T47D (cell line): ENCODE measurements at regions not wholly inside any gene's neighbourhood (a gene's known extent, or its start where the extent isn't known, plus 50 kb on each side); places are given as distances from the start of the nearest gene placed in this dataset.
"Not testable (repeated sequence)": the region's sequence is repeated elsewhere in the genome, so short reads cannot be mapped to it uniquely, and the experiment has no call there.

Experiments used
- DNase-seq, 2 experiments: peaks; one replicate each; pipeline versions ENCODE4 v3.0.0 to v3.0.0-alpha.2; 2011 to 2012; ENCODE audit warnings: low read depth in 1 of 2, low spot score in 1 of 2
- JUND ChIP-seq: IDR thresholded peaks from 2 replicates; pipeline ENCODE4 v1.6.1; 2012; ENCODE audit warnings: low read depth
- in situ Hi-C: cut with HindIII; loops from 2 replicates; pipeline ENCODE4 v1.10.0; 2016; ENCODE audit warnings: low sequenced_read_pairs, low pct_unique_long_range_greater_than_20kb

DNA sequence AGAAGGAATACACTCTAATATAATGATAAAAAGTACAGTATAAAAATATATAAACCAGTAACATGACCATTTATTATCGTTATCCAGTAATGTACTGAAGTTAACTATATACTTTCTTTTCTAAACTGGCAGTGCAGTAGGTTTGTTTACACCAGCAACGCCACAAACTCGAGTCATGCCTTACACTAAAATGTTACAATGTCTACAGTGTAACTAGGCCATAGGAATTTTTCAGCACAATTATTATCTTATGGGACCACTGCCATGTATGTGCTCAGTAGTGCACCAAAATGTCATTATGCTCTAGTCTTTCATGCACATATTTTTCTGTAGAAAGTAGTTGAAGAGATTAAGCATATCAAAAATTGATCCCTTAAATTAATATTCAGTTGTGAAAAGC is 609.8 kb upstream of the BCHE start:
- in situ Hi-C loops = no loop called here
- peak; percentile 17 to 75 for DNase-seq
- no peak for TF ChIP-seq JUND

DNA sequence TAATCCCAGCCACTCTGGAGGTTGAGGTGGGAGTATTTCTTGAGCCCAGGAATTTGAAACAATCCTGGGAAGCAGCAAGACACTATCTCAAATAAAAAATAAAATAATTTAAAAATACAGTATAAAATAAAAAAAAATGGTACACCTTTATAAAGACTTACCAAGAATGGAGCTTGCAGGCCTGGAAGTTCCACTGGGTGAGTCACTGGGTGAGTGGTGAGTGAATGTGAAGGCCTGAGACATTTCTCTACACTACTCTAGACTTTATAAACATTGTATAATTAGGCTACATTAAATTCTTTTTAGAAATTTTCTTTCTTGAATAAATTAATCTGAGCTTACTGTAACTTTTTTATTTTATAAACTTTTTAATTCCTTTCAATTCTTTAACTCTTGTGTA is 609.1 kb upstream of the BCHE start:
- no peak for TF ChIP-seq JUND
- no peak for DNase-seq
- in situ Hi-C loops = no loop called here

GRCh38 chr3:166445865-166446264 is 608.6 kb upstream of the BCHE start:
- DNase-seq = no peak
- in situ Hi-C loops = no loop called here
- TF ChIP-seq JUND = no peak

GRCh38 chr3:166444756-166445155 is 607.5 kb upstream of the BCHE start:
- DNase-seq = peak in 1 of 2 experiments; percentile 36
- TF ChIP-seq JUND = no peak
- in situ Hi-C loops = no loop called here

DNA sequence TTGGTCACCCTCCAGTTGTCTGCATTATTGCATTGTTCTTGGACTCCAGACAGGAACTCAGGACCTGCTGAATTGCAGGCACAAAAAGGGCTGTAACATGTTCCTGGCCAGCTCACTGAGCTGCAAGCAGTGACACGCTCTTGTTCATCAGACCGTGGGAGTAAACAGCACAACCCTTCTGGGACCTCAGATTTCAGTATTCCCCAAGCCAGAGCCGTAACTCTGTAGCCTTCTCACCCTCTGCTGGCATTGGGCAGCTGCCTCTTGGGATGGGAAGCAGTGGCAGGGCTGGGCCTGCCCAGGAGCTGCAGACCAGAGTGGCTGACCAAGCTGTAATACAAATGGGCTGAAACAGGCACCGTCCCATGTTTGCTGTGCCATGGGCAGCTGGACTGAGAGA is 607.1 kb upstream of the BCHE start:
- DNase-seq = no peak
- TF ChIP-seq JUND = no peak
- in situ Hi-C loops = no loop called here

- no peak for TF ChIP-seq JUND
- DNase-seq = no peak
- in situ Hi-C loops = no loop called here
Observed at GRCh38 chr3:166435469-166436057, 598.3 kb upstream of the BCHE start.

- no peak for DNase-seq
- in situ Hi-C loops = no loop called here
- TF ChIP-seq JUND = no peak
Observed at GRCh38 chr3:166433060-166433459, 595.8 kb upstream of the BCHE start.

GRCh38 chr3:166425900-166426611 is 588.8 kb upstream of the BCHE start:
- DNase-seq = peak in 1 of 2 experiments; percentile 45
- TF ChIP-seq JUND = no peak
- in situ Hi-C loops = no loop called here

DNA sequence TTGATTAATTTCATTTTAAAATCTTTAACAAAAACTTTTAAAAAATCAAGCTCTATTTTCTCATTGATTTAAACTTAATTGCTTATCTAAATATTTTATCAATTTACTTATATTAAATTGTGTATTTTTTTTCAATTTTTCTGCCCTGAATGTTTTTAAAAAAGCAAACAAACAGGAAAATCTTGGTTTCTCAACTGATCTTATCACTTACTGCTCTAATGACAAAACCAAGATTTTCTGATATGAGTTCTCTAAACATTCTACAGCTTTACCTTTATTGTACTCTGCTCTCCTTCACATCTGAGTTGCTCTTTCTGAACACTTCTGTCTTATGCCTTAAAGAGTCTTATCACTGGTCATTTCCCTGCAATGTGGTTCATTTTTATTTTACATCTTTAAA is 587.8 kb upstream of the BCHE start:
- no peak for TF ChIP-seq JUND
- in situ Hi-C loops = no loop called here
- DNase-seq = no peak

DNA sequence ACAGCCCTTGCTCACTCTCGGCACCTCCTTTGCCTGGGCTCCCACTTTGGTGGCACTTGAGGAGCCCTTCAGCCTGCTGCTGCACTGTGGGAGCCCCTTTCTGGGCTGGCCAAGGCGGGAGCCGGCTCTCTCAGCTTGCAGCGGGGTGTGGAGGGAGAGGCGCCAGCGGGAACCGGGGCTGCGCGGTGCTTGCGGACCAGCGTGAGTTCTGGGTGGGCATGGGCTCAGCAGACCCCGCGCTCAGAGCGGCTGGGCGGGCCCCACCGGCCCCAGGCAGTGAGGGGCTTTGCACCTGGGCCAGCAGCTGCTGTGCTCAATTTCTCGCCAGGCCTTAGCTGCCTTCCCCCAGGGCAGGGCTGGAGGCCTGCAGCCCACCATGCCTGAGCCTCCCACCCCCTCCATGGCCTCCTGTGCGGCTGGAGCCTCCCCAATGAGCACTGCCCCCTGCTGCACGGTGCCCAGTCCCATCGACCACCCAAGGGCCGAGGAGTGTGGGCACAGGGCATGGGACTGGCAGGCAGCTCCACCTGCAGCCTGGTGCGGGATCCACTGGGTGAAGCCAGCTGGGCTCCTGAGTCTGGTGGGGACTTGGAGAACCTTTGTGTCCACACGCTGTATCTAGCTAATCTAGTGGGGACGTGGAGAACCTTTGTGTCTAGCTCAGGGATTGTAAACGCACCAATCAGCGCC is 586.7 kb upstream of the BCHE start:
- DNase-seq, in situ Hi-C loops: not testable (repeated sequence)

- no peak for TF ChIP-seq JUND
- no peak for DNase-seq
- in situ Hi-C loops = no loop called here
Observed at GRCh38 chr3:166422556-166422955, 585.3 kb upstream of the BCHE start.

- in situ Hi-C loops = no loop called here
- no peak for TF ChIP-seq JUND
- no peak for DNase-seq
Observed at GRCh38 chr3:166420071-166420470, 582.8 kb upstream of the BCHE start.

GRCh38 chr3:166405896-166406295 is 568.7 kb upstream of the BCHE start:
- DNase-seq = no peak
- no peak for TF ChIP-seq JUND
- in situ Hi-C loops = no loop called here
